ENCODE measurements at regions not wholly inside any gene's neighbourhood (a gene's known extent, or its start where the extent isn't known, plus 50 kb on each side); places are given as distances from the start of the nearest gene placed in this dataset.

- no peaks in the 10 kb centered on the region for H3K79me1 ChIP-seq (ENCODE audit: low read depth, low read length)
- H2AFZ ChIP-seq (ENCODE audit: low read length), result no peak overlapping the region
- peaks cover 0 to 2% of the 10 kb centered on the region in 2 donors for H3K9me3 ChIP-seq (replicated peaks in 1 of 2; ENCODE audit: control insufficient read depth in 2 of 2, insufficient read depth in 1 of 2, low read depth in 1 of 2, low read length in 2 of 2)
- H3K4me3 ChIP-seq (ENCODE audit: low read length in 2 of 2), result no peak overlapping the region
- peaks cover 0 to 4% (median 0%) of the 10 kb centered on the region in 3 experiments for H3K27me3 ChIP-seq (ENCODE audit: control insufficient read depth in 3 of 3, insufficient read depth in 3 of 3, low read depth in 1 of 3, low read length in 3 of 3)
- no peak overlapping the region for H2AK5ac ChIP-seq (ENCODE audit: low read depth, low read length)
- no peak overlapping the region for H3K14ac ChIP-seq (ENCODE audit: low read length)
- H4K91ac ChIP-seq (ENCODE audit: low read depth, low read length, poor library complexity), result no peak overlapping the region
- H3K4ac ChIP-seq (ENCODE audit: low read length), result no peak overlapping the region
- no peak overlapping the region for H3K27ac ChIP-seq (replicated peaks; ENCODE audit: low read length)
- no peak overlapping the region for H2BK15ac ChIP-seq (ENCODE audit: low read length)
- WGBS, 2 donors (ENCODE audit: extremely low coverage in 2 of 2, insufficient read length in 2 of 2, insufficient replicate concordance in 1 of 2), result no CpG with 5 or more reads among the region's 10 CpGs
- no peak overlapping the region for H3K9ac ChIP-seq (ENCODE audit: low read depth, low read length, poor library complexity)
- no peak overlapping the region for H2BK5ac ChIP-seq (ENCODE audit: low read length)
- H3K4me2 ChIP-seq (ENCODE audit: insufficient read depth, low read length, poor library complexity, severe bottlenecking), result no peak overlapping the region
- peaks cover 6 to 11% of the 10 kb centered on the region in 2 donors for H3K4me1 ChIP-seq (ENCODE audit: control insufficient read depth in 2 of 2, insufficient read depth in 1 of 2, low read depth in 1 of 2, low read length in 2 of 2)
- no peak overlapping the region for H3K23ac ChIP-seq (ENCODE audit: low read depth, low read length, poor library complexity)
- H2BK120ac ChIP-seq (ENCODE audit: low read depth, low read length), result no peak overlapping the region
- H4K8ac ChIP-seq (ENCODE audit: low read depth, low read length), result no peak overlapping the region
- no peak for DNase-seq (ENCODE audit: low spot score)
- H2BK12ac ChIP-seq (ENCODE audit: low read length), result no peak overlapping the region
- H3K18ac ChIP-seq (ENCODE audit: low read length), result no peak overlapping the region
- no peaks in the 10 kb centered on the region for H3K36me3 ChIP-seq (replicated peaks in 1 of 2; ENCODE audit: control insufficient read depth in 2 of 2, insufficient read depth in 2 of 2, low read length in 2 of 2)
Observed at GRCh38 chr11:70725278-70725677, 326.9 kb downstream of the CTTN start.

GRCh38 chr11:70725739-70726138 lies 327.4 kb downstream of the CTTN start:
- no peak overlapping the region for H2BK120ac ChIP-seq (ENCODE audit: low read depth, low read length)
- H4K91ac ChIP-seq (ENCODE audit: low read depth, low read length, poor library complexity), result no peak overlapping the region
- H4K8ac ChIP-seq (ENCODE audit: low read depth, low read length), result no peak overlapping the region
- H3K9ac ChIP-seq (ENCODE audit: low read depth, low read length, poor library complexity), result no peak overlapping the region
- no peak overlapping the region for H3K27ac ChIP-seq (replicated peaks; ENCODE audit: low read length)
- H3K4me3 ChIP-seq (ENCODE audit: low read length in 2 of 2), result no peak overlapping the region
- H2AFZ ChIP-seq (ENCODE audit: low read length), result no peak overlapping the region
- no peak overlapping the region for H2BK5ac ChIP-seq (ENCODE audit: low read length)
- WGBS, 2 donors (ENCODE audit: extremely low coverage in 2 of 2, insufficient read length in 2 of 2, insufficient replicate concordance in 1 of 2), result no CpG with 5 or more reads among the region's 7 CpGs
- H2BK12ac ChIP-seq (ENCODE audit: low read length), result no peak overlapping the region
- no peak overlapping the region for H3K4ac ChIP-seq (ENCODE audit: low read length)
- no peak overlapping the region for H2BK15ac ChIP-seq (ENCODE audit: low read length)
- H3K14ac ChIP-seq (ENCODE audit: low read length), result no peak overlapping the region
- H3K4me2 ChIP-seq (ENCODE audit: insufficient read depth, low read length, poor library complexity, severe bottlenecking), result no peak overlapping the region
- H3K9me3 ChIP-seq (replicated peaks in 1 of 2; ENCODE audit: control insufficient read depth in 2 of 2, insufficient read depth in 1 of 2, low read depth in 1 of 2, low read length in 2 of 2), result peaks cover 0 to 2% of the 10 kb centered on the region in 2 donors
- peaks cover 6 to 11% of the 10 kb centered on the region in 2 donors for H3K4me1 ChIP-seq (ENCODE audit: control insufficient read depth in 2 of 2, insufficient read depth in 1 of 2, low read depth in 1 of 2, low read length in 2 of 2)
- H2AK5ac ChIP-seq (ENCODE audit: low read depth, low read length), result no peak overlapping the region
- peaks cover 0 to 4% (median 0%) of the 10 kb centered on the region in 3 experiments for H3K27me3 ChIP-seq (ENCODE audit: control insufficient read depth in 3 of 3, insufficient read depth in 3 of 3, low read depth in 1 of 3, low read length in 3 of 3)
- no peak for DNase-seq (ENCODE audit: low spot score)
- H3K23ac ChIP-seq (ENCODE audit: low read depth, low read length, poor library complexity), result no peak overlapping the region
- H3K79me1 ChIP-seq (ENCODE audit: low read depth, low read length), result no peaks in the 10 kb centered on the region
- H3K36me3 ChIP-seq (replicated peaks in 1 of 2; ENCODE audit: control insufficient read depth in 2 of 2, insufficient read depth in 2 of 2, low read length in 2 of 2), result no peaks in the 10 kb centered on the region
- H3K18ac ChIP-seq (ENCODE audit: low read length), result peak overlapping the region; percentile 62

- no peak overlapping the region for H4K91ac ChIP-seq (ENCODE audit: low read depth, low read length, poor library complexity)
- no peak overlapping the region for H3K14ac ChIP-seq (ENCODE audit: low read length)
- H2BK12ac ChIP-seq (ENCODE audit: low read length), result no peak overlapping the region
- peaks cover 6% of the 10 kb centered on the region in 2 donors for H3K4me1 ChIP-seq (ENCODE audit: control insufficient read depth in 2 of 2, insufficient read depth in 1 of 2, low read depth in 1 of 2, low read length in 2 of 2)
- H2BK5ac ChIP-seq (ENCODE audit: low read length), result no peak overlapping the region
- peaks cover 0 to 2% of the 10 kb centered on the region in 2 donors for H3K9me3 ChIP-seq (replicated peaks in 1 of 2; ENCODE audit: control insufficient read depth in 2 of 2, insufficient read depth in 1 of 2, low read depth in 1 of 2, low read length in 2 of 2)
- no peak overlapping the region for H2AFZ ChIP-seq (ENCODE audit: low read length)
- no peak overlapping the region for H2BK120ac ChIP-seq (ENCODE audit: low read depth, low read length)
- H3K27me3 ChIP-seq (ENCODE audit: control insufficient read depth in 3 of 3, insufficient read depth in 3 of 3, low read depth in 1 of 3, low read length in 3 of 3), result no peaks in the 10 kb centered on the region
- no peak overlapping the region for H2BK15ac ChIP-seq (ENCODE audit: low read length)
- DNase-seq (ENCODE audit: low spot score), result no peak
- H3K9ac ChIP-seq (ENCODE audit: low read depth, low read length, poor library complexity), result no peak overlapping the region
- H3K18ac ChIP-seq (ENCODE audit: low read length), result no peak overlapping the region
- H3K36me3 ChIP-seq (replicated peaks in 1 of 2; ENCODE audit: control insufficient read depth in 2 of 2, insufficient read depth in 2 of 2, low read length in 2 of 2), result no peaks in the 10 kb centered on the region
- no peak overlapping the region for H3K4me3 ChIP-seq (ENCODE audit: low read length in 2 of 2)
- no peak overlapping the region for H3K27ac ChIP-seq (replicated peaks; ENCODE audit: low read length)
- H4K8ac ChIP-seq (ENCODE audit: low read depth, low read length), result no peak overlapping the region
- WGBS, 2 donors (ENCODE audit: extremely low coverage in 2 of 2, insufficient read length in 2 of 2, insufficient replicate concordance in 1 of 2), result no CpG with 5 or more reads among the region's 5 CpGs
- no peak overlapping the region for H3K4me2 ChIP-seq (ENCODE audit: insufficient read depth, low read length, poor library complexity, severe bottlenecking)
- no peak overlapping the region for H3K23ac ChIP-seq (ENCODE audit: low read depth, low read length, poor library complexity)
- H3K4ac ChIP-seq (ENCODE audit: low read length), result no peak overlapping the region
- no peak overlapping the region for H2AK5ac ChIP-seq (ENCODE audit: low read depth, low read length)
- no peaks in the 10 kb centered on the region for H3K79me1 ChIP-seq (ENCODE audit: low read depth, low read length)
Observed at GRCh38 chr11:70727021-70727420, 328.7 kb downstream of the CTTN start.

- no peak overlapping the region for H3K27ac ChIP-seq (replicated peaks; ENCODE audit: low read length)
- no peak overlapping the region for H3K23ac ChIP-seq (ENCODE audit: low read depth, low read length, poor library complexity)
- peaks cover 5 to 9% of the 10 kb centered on the region in 2 donors for H3K4me1 ChIP-seq (ENCODE audit: control insufficient read depth in 2 of 2, insufficient read depth in 1 of 2, low read depth in 1 of 2, low read length in 2 of 2)
- H4K8ac ChIP-seq (ENCODE audit: low read depth, low read length), result no peak overlapping the region
- no peak overlapping the region for H3K4me2 ChIP-seq (ENCODE audit: insufficient read depth, low read length, poor library complexity, severe bottlenecking)
- H3K9ac ChIP-seq (ENCODE audit: low read depth, low read length, poor library complexity), result no peak overlapping the region
- H2BK15ac ChIP-seq (ENCODE audit: low read length), result no peak overlapping the region
- no peak overlapping the region for H2BK5ac ChIP-seq (ENCODE audit: low read length)
- no peak overlapping the region for H3K14ac ChIP-seq (ENCODE audit: low read length)
- DNase-seq (ENCODE audit: low spot score), result no peak
- no peak overlapping the region for H3K18ac ChIP-seq (ENCODE audit: low read length)
- no peaks in the 10 kb centered on the region for H3K36me3 ChIP-seq (replicated peaks in 1 of 2; ENCODE audit: control insufficient read depth in 2 of 2, insufficient read depth in 2 of 2, low read length in 2 of 2)
- H2BK12ac ChIP-seq (ENCODE audit: low read length), result no peak overlapping the region
- no peak overlapping the region for H3K4me3 ChIP-seq (ENCODE audit: low read length in 2 of 2)
- no peak overlapping the region for H4K91ac ChIP-seq (ENCODE audit: low read depth, low read length, poor library complexity)
- H3K27me3 ChIP-seq (ENCODE audit: control insufficient read depth in 3 of 3, insufficient read depth in 3 of 3, low read depth in 1 of 3, low read length in 3 of 3), result no peaks in the 10 kb centered on the region
- H3K4ac ChIP-seq (ENCODE audit: low read length), result no peak overlapping the region
- H2BK120ac ChIP-seq (ENCODE audit: low read depth, low read length), result no peak overlapping the region
- no peak overlapping the region for H2AK5ac ChIP-seq (ENCODE audit: low read depth, low read length)
- no peak overlapping the region for H2AFZ ChIP-seq (ENCODE audit: low read length)
- H3K9me3 ChIP-seq (replicated peaks in 1 of 2; ENCODE audit: control insufficient read depth in 2 of 2, insufficient read depth in 1 of 2, low read depth in 1 of 2, low read length in 2 of 2), result peaks cover 0 to 2% of the 10 kb centered on the region in 2 donors
- H3K79me1 ChIP-seq (ENCODE audit: low read depth, low read length), result no peaks in the 10 kb centered on the region
- WGBS, 2 donors (ENCODE audit: extremely low coverage in 2 of 2, insufficient read length in 2 of 2, insufficient replicate concordance in 1 of 2), result no CpG with 5 or more reads among the region's 15 CpGs
Observed at GRCh38 chr11:70727899-70728620, 329.7 kb downstream of the CTTN start.
